C4-2B (cell line): ENCODE measurements at regions not wholly inside any gene's neighbourhood (a gene's known extent, or its start where the extent isn't known, plus 50 kb on each side); places are given as distances from the start of the nearest gene placed in this dataset.

Experiments
- ZFX ChIP-seq: fragments of 450-650 bp; IDR thresholded peaks from 2 replicates; pipeline ENCODE4 v1.6.1; 2017
- TF ChIP-seq, protein P1 (sequence below): fragments of 450-650 bp; conservative IDR thresholded peaks from 2 replicates; pipeline ENCODE4 v1.5.1; 2017; ENCODE audit warnings: mild to moderate bottlenecking

DNA sequence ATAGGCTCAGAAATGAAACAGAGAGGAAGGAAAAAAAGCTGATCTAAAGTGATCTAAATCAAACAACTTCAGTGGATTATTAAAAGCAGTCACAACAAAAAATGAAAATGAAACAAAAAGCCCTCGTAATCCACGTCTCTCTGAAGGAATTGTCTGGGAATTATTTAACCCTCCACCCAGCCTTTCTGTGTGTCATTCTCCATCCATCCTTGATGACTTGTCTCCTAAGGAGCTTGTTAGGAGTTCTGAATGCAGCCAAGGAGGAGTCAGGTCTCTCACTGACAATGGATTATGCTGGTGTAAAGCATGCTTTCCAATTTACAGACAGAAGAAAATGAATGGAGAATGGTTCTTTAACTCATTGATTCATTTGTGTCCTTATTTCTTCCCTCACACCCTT, 359.3 kb upstream of the RUNX1 start:
- TF ChIP-seq, protein P1, sequence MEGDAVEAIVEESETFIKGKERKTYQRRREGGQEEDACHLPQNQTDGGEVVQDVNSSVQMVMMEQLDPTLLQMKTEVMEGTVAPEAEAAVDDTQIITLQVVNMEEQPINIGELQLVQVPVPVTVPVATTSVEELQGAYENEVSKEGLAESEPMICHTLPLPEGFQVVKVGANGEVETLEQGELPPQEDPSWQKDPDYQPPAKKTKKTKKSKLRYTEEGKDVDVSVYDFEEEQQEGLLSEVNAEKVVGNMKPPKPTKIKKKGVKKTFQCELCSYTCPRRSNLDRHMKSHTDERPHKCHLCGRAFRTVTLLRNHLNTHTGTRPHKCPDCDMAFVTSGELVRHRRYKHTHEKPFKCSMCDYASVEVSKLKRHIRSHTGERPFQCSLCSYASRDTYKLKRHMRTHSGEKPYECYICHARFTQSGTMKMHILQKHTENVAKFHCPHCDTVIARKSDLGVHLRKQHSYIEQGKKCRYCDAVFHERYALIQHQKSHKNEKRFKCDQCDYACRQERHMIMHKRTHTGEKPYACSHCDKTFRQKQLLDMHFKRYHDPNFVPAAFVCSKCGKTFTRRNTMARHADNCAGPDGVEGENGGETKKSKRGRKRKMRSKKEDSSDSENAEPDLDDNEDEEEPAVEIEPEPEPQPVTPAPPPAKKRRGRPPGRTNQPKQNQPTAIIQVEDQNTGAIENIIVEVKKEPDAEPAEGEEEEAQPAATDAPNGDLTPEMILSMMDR: no peak
- no peak for TF ChIP-seq ZFX
